ENCODE measurements at regions not wholly inside any gene's neighbourhood (a gene's known extent, or its start where the extent isn't known, plus 50 kb on each side); places are given as distances from the start of the nearest gene placed in this dataset.

GRCh38 chr18:34039201-34039600 lies 185.5 kb downstream of the NOL4 start:
- no peaks in the 10 kb centered on the region for H3K9me3 ChIP-seq
- H3K4me3 ChIP-seq: no peak overlapping the region
- intact Hi-C loops (cut with DNase I): no loop called here
- TF ChIP-seq CTCF (IDR thresholded peaks at IDR 0.05): no peak
- H3K27me3 ChIP-seq: no peaks in the 10 kb centered on the region
- no peak overlapping the region for H3K9ac ChIP-seq (ENCODE audit: low read depth in 2 of 2, low read length in 2 of 2)
- H3K4me1 ChIP-seq: no peaks in the 10 kb centered on the region
- no peaks in the 10 kb centered on the region for H3K36me3 ChIP-seq
- DNase-seq: no peak
- H3K27ac ChIP-seq: no peak overlapping the region

- no peak for TF ChIP-seq CTCF (IDR thresholded peaks at IDR 0.05)
- Histone ChIP-seq H3K27me3 (no peaks in the 10 kb centered on the region), H3K4me3 (no peak overlapping the region), H3K9ac (ENCODE audit: low read depth in 2 of 2, low read length in 2 of 2) (no peak overlapping the region), H3K36me3 (no peaks in the 10 kb centered on the region), H3K9me3 (no peaks in the 10 kb centered on the region), H3K27ac (no peak overlapping the region), H3K4me1 (no peaks in the 10 kb centered on the region)
- no peak for DNase-seq
- intact Hi-C loops (cut with DNase I): no loop called here
These were observed 186.6 kb downstream of the NOL4 start for GRCh38 chr18:34038086-34038485.

GRCh38 chr18:34033968-34034367 lies 190.7 kb downstream of the NOL4 start:
- no peaks in the 10 kb centered on the region for H3K27me3 ChIP-seq
- no peak overlapping the region for H3K4me3 ChIP-seq
- DNase-seq: no peak
- no peaks in the 10 kb centered on the region for H3K9me3 ChIP-seq
- no peak overlapping the region for H3K9ac ChIP-seq (ENCODE audit: low read depth in 2 of 2, low read length in 2 of 2)
- no peaks in the 10 kb centered on the region for H3K36me3 ChIP-seq
- H3K27ac ChIP-seq: no peak overlapping the region
- H3K4me1 ChIP-seq: no peaks in the 10 kb centered on the region
- no peak for TF ChIP-seq CTCF (IDR thresholded peaks at IDR 0.05)
- intact Hi-C loops (cut with DNase I): no loop called here

- DNase-seq: no peak
- no peak overlapping the region for H3K27ac ChIP-seq
- no peaks in the 10 kb centered on the region for H3K36me3 ChIP-seq
These were observed 192.9 kb downstream of the NOL4 start for GRCh38 chr18:34031810-34032209.

GRCh38 chr18:34028324-34028723 lies 196.4 kb downstream of the NOL4 start:
- Histone ChIP-seq H3K27me3 (no peaks in the 10 kb centered on the region), H3K27ac (no peak overlapping the region), H3K9me3 (no peaks in the 10 kb centered on the region), H3K4me3 (no peak overlapping the region), H3K36me3 (no peaks in the 10 kb centered on the region), H3K9ac (ENCODE audit: low read depth in 2 of 2, low read length in 2 of 2) (no peak overlapping the region), H3K4me1 (no peaks in the 10 kb centered on the region)
- intact Hi-C loops (cut with DNase I): no loop called here
- peak; percentile 74 for DNase-seq
- TF ChIP-seq CTCF (IDR thresholded peaks at IDR 0.05): no peak

More at GRCh38 chr18:34031810-34032209, 192.9 kb downstream of the NOL4 start:
- no peaks in the 10 kb centered on the region for H3K9me3 ChIP-seq
- no peak for TF ChIP-seq CTCF (IDR thresholded peaks at IDR 0.05)
- intact Hi-C loops (cut with DNase I): no loop called here
- H3K27me3 ChIP-seq: no peaks in the 10 kb centered on the region
- H3K4me1 ChIP-seq: no peaks in the 10 kb centered on the region
- no peak overlapping the region for H3K4me3 ChIP-seq
- H3K9ac ChIP-seq (ENCODE audit: low read depth in 2 of 2, low read length in 2 of 2): no peak overlapping the region
